ENCODE measurements at regions not wholly inside any gene's neighbourhood (a gene's known extent, or its start where the extent isn't known, plus 50 kb on each side); places are given as distances from the start of the nearest gene placed in this dataset.

GRCh38 chr13:74465271-74465670, 331.1 kb upstream of the KLF12 start:
- no peak for DNase-seq

GRCh38 chr13:74464670-74465069, 330.5 kb upstream of the KLF12 start:
- peak; percentile 71 for DNase-seq

GRCh38 chr13:74461011-74461410, 326.8 kb upstream of the KLF12 start:
- DNase-seq: no peak

- no peak for DNase-seq
Observed at GRCh38 chr13:74452881-74453280, 318.7 kb upstream of the KLF12 start.

GRCh38 chr13:74452176-74452575, 318.0 kb upstream of the KLF12 start:
- no peak for DNase-seq

- no peak for DNase-seq
Observed at GRCh38 chr13:74450964-74451363, 316.8 kb upstream of the KLF12 start.

- no peak for DNase-seq
Observed at GRCh38 chr13:74450525-74450845, 316.3 kb upstream of the KLF12 start.

GRCh38 chr13:74449811-74450524, 315.8 kb upstream of the KLF12 start:
- no peak for DNase-seq

- DNase-seq: no peak
Observed at GRCh38 chr13:74444864-74445479, 310.8 kb upstream of the KLF12 start.

- peak; percentile 38 for DNase-seq
Observed at GRCh38 chr13:74444161-74444571, 310.0 kb upstream of the KLF12 start.

- DNase-seq: peak; percentile 59
Observed at GRCh38 chr13:74443631-74444030, 309.4 kb upstream of the KLF12 start.

- DNase-seq: no peak
Observed at GRCh38 chr13:74442751-74443150, 308.5 kb upstream of the KLF12 start.

- DNase-seq: peak; percentile 85
Observed at GRCh38 chr13:74438901-74439300, 304.7 kb upstream of the KLF12 start.

GRCh38 chr13:74434782-74435181, 300.6 kb upstream of the KLF12 start:
- no peak for DNase-seq

- no peak for DNase-seq
Observed at GRCh38 chr13:74424455-74424854, 290.3 kb upstream of the KLF12 start.

- no peak for DNase-seq
Observed at GRCh38 chr13:74423434-74423833, 289.2 kb upstream of the KLF12 start.

GRCh38 chr13:74414458-74414857, 280.3 kb upstream of the KLF12 start:
- DNase-seq: no peak

GRCh38 chr13:74413482-74413881, 279.3 kb upstream of the KLF12 start:
- DNase-seq: no peak

GRCh38 chr13:74409551-74409950, 275.3 kb upstream of the KLF12 start:
- DNase-seq: peak; percentile 9

- DNase-seq: no peak
Observed at GRCh38 chr13:74406420-74406819, 272.2 kb upstream of the KLF12 start.

- DNase-seq: no peak
Observed at GRCh38 chr13:74398599-74398998, 264.4 kb upstream of the KLF12 start.

- DNase-seq: no peak
Observed at GRCh38 chr13:74389056-74389455, 254.9 kb upstream of the KLF12 start.

GRCh38 chr13:74388626-74389025, 254.4 kb upstream of the KLF12 start:
- no peak for DNase-seq

GRCh38 chr13:74372511-74372910, 238.3 kb upstream of the KLF12 start:
- no peak for DNase-seq

Data from tongue (tissue), 1 donor.